ENCODE measurements at regions not wholly inside any gene's neighbourhood (a gene's known extent, or its start where the extent isn't known, plus 50 kb on each side); places are given as distances from the start of the nearest gene placed in this dataset.

DNA sequence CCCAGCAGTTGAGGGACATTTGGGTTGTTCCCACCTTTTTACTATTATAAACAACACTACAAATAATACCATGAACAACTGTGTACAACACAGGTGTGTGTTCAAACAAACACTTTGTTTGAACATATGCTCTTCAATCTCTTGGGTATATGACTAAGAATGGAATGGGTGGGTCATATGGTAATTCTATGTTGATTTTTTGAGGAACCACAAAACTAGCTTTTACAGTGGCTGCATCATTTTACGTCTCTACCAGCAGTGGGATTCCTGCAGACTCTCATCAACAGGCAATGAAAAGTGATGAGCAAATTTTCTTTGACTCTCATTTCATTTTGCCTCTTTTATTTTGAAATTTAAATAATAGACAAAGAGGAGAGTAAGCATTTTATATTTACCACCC, 116.9 kb upstream of the KLF14 start (continued):
- TF ChIP-seq, protein P1, sequence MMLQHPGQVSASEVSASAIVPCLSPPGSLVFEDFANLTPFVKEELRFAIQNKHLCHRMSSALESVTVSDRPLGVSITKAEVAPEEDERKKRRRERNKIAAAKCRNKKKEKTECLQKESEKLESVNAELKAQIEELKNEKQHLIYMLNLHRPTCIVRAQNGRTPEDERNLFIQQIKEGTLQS (IDR thresholded peaks at IDR 0.05): no peak
- no peak for TF ChIP-seq TCF7L2 (IDR thresholded peaks at IDR 0.05; ENCODE audit: borderline replicate concordance, extremely low read depth, insufficient read depth, insufficient read length)
- no peak for TF ChIP-seq FOSL1 (IDR thresholded peaks at IDR 0.05; ENCODE audit: low read depth)
- TF ChIP-seq, protein P2, sequence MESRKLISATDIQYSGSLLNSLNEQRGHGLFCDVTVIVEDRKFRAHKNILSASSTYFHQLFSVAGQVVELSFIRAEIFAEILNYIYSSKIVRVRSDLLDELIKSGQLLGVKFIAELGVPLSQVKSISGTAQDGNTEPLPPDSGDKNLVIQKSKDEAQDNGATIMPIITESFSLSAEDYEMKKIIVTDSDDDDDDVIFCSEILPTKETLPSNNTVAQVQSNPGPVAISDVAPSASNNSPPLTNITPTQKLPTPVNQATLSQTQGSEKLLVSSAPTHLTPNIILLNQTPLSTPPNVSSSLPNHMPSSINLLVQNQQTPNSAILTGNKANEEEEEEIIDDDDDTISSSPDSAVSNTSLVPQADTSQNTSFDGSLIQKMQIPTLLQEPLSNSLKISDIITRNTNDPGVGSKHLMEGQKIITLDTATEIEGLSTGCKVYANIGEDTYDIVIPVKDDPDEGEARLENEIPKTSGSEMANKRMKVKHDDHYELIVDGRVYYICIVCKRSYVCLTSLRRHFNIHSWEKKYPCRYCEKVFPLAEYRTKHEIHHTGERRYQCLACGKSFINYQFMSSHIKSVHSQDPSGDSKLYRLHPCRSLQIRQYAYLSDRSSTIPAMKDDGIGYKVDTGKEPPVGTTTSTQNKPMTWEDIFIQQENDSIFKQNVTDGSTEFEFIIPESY (IDR thresholded peaks at IDR 0.05; ENCODE audit: extremely low read depth, insufficient replicate concordance, low read length): no peak
- TF ChIP-seq SIN3A (IDR thresholded peaks at IDR 0.05; ENCODE audit: low read depth): no peak
- no peak for TF ChIP-seq ELF1 (IDR thresholded peaks at IDR 0.05; ENCODE audit: borderline replicate concordance, low read depth)
- TF ChIP-seq POLR2A (IDR thresholded peaks at IDR 0.05; ENCODE audit: borderline replicate concordance, extremely low read depth, insufficient read depth, insufficient read length): no peak
- TF ChIP-seq SRF (IDR thresholded peaks at IDR 0.05; ENCODE audit: low read depth): no peak

DNA sequence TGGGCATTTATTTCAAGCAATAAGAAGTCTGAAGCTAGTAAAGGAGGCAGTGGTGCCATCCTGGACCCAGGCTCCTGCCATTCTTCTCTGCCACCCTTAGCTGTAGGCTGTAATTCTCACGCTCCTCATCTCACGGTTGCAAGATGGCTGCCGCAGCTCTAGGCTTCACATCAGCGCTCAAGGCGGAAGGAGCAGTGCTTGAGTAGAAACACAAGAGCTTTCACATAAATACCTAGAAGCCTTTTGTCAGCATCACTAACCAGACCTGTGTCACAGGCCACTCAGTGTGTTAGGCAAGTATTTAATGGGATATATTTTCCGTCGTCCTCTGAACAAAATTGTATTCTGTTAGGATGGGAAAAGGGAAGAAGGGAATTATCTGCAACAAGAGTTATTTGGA, 118.9 kb upstream of the KLF14 start:
- Histone ChIP-seq H3K79me2 (ENCODE audit: insufficient read depth, low read length) (peaks cover 4% of the 10 kb centered on the region; the same call in 1 of the 2 replicates), H3K27ac (ENCODE audit: low read depth, low read length) (peak overlapping the region; percentile 87), H3K4me1 (ENCODE audit: control insufficient read depth in 1 of 2, insufficient read depth in 2 of 2, low read length in 2 of 2) (peaks cover 41 to 82% of the 10 kb centered on the region in 2 experiments), H3K27me3 (ENCODE audit: insufficient read depth, low read length) (no peaks in the 10 kb centered on the region), H3K9ac (ENCODE audit: low read length) (peak overlapping the region; percentile 62), H3K9me2 (ENCODE audit: insufficient read depth) (no peaks in the 10 kb centered on the region), H3K9me3 (ENCODE audit: control insufficient read depth in 1 of 2, insufficient read depth in 1 of 2, low read depth in 1 of 2, low read length in 2 of 2) (peaks cover 4 to 13% of the 10 kb centered on the region in 2 experiments; a peak in 2 of 4 replicates), H4K20me1 (ENCODE audit: insufficient read depth) (no peaks in the 10 kb centered on the region), H3K4me3 (replicated peaks in 1 of 2; ENCODE audit: low read depth in 1 of 2, low read length in 2 of 2) (no peak overlapping the region), H3K4me2 (ENCODE audit: low read length) (peak overlapping the region; percentile 66), H2AFZ (ENCODE audit: low read depth, low read length, poor library complexity, severe bottlenecking) (no peak overlapping the region), H3K36me3 (ENCODE audit: control insufficient read depth in 1 of 2, insufficient read depth in 2 of 2, low read length in 2 of 2) (peaks cover 0 to 33% of the 10 kb centered on the region in 2 experiments; a peak in 2 of 4 replicates)
- ATAC-seq: no peak
- ChIA-PET CTCF (no interaction called here), RAD21 (ENCODE audit: low non-redundant PET in 1 of 2, low total read pairs in 2 of 2, uncharacterized antibody in 2 of 2, unreplicated experiment in 2 of 2) (no interaction called here), POLR2A (no interaction called here)
- intact Hi-C loops (cut with micrococcal nuclease): loop anchor here (1.0 kb wide), 1 partner anchor 8 kb away; no protein-coding TSS in a partner anchor
- BruUV-seq (replicated peaks): TSS peak; percentile 55
- no peak for DNase-seq (ENCODE audit: low read depth, low spot score)
- TF ChIP-seq YY1 (IDR thresholded peaks at IDR 0.05; ENCODE audit: extremely low read depth, insufficient replicate concordance, low read depth, low read length) (no peak), JUND (IDR thresholded peaks at IDR 0.05) (no peak), EZH2 (IDR thresholded peaks at IDR 0.05) (no peak), CEBPB (IDR thresholded peaks at IDR 0.05; ENCODE audit: low read depth) (no peak), SP1 (IDR thresholded peaks at IDR 0.05; ENCODE audit: low read depth) (no peak), EZH2phosphoT487 (IDR thresholded peaks at IDR 0.05; ENCODE audit: borderline replicate concordance) (no peak), EGR1 (IDR thresholded peaks at IDR 0.05; ENCODE audit: low read depth) (no peak), TCF7L2 (IDR thresholded peaks at IDR 0.05; ENCODE audit: borderline replicate concordance, extremely low read depth, insufficient read depth, insufficient read length) (no peak), CBX3 (IDR thresholded peaks at IDR 0.05; ENCODE audit: low read depth) (no peak), FOSL1 (IDR thresholded peaks at IDR 0.05; ENCODE audit: low read depth) (no peak), SRF (IDR thresholded peaks at IDR 0.05; ENCODE audit: low read depth) (no peak), SIN3A (IDR thresholded peaks at IDR 0.05; ENCODE audit: low read depth) (no peak)
- TF ChIP-seq, protein P3, sequence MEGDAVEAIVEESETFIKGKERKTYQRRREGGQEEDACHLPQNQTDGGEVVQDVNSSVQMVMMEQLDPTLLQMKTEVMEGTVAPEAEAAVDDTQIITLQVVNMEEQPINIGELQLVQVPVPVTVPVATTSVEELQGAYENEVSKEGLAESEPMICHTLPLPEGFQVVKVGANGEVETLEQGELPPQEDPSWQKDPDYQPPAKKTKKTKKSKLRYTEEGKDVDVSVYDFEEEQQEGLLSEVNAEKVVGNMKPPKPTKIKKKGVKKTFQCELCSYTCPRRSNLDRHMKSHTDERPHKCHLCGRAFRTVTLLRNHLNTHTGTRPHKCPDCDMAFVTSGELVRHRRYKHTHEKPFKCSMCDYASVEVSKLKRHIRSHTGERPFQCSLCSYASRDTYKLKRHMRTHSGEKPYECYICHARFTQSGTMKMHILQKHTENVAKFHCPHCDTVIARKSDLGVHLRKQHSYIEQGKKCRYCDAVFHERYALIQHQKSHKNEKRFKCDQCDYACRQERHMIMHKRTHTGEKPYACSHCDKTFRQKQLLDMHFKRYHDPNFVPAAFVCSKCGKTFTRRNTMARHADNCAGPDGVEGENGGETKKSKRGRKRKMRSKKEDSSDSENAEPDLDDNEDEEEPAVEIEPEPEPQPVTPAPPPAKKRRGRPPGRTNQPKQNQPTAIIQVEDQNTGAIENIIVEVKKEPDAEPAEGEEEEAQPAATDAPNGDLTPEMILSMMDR (IDR thresholded peaks at IDR 0.05 in 2 of 3, conservative IDR thresholded peaks at IDR 0.05 in 1 of 3; ENCODE audit: borderline replicate concordance in 1 of 3, insufficient read depth in 1 of 3, low read depth in 2 of 3, low read length in 2 of 3): no peak
- TF ChIP-seq, protein P2 (IDR thresholded peaks at IDR 0.05; ENCODE audit: extremely low read depth, insufficient replicate concordance, low read length): no peak
- TF ChIP-seq, protein P4, sequence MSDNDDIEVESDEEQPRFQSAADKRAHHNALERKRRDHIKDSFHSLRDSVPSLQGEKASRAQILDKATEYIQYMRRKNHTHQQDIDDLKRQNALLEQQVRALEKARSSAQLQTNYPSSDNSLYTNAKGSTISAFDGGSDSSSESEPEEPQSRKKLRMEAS (IDR thresholded peaks at IDR 0.05): no peak
